ENCODE measurements at regions not wholly inside any gene's neighbourhood (a gene's known extent, or its start where the extent isn't known, plus 50 kb on each side); places are given as distances from the start of the nearest gene placed in this dataset.
"Not testable (repeated sequence)": the region's sequence is repeated elsewhere in the genome, so short reads cannot be mapped to it uniquely, and the experiment has no call there.

GRCh38 chr12:14032191-14032590, 50.8 kb upstream of the GRIN2B start:
- H3K4me1 Mint-ChIP-seq; POLR2A ChIA-PET; H3K27ac Mint-ChIP-seq; CTCF ChIA-PET; H3K27me3 Mint-ChIP-seq; H3K4me3 Mint-ChIP-seq; DNase-seq; H3K36me3 Mint-ChIP-seq (ENCODE audit: low read depth); H3K9me3 Mint-ChIP-seq: not testable (repeated sequence)

GRCh38 chr12:14043776-14044175, 62.4 kb upstream of the GRIN2B start:
- no peaks in the 10 kb centered on the region for H3K36me3 Mint-ChIP-seq (ENCODE audit: low read depth)
- POLR2A ChIA-PET = no interaction called here
- DNase-seq = no peak
- H3K4me3 Mint-ChIP-seq = no peak overlapping the region
- H3K4me1 Mint-ChIP-seq = no peaks in the 10 kb centered on the region
- H3K27ac Mint-ChIP-seq = no peak overlapping the region
- CTCF ChIA-PET = no interaction called here
- no peaks in the 10 kb centered on the region for H3K27me3 Mint-ChIP-seq
- no peaks in the 10 kb centered on the region for H3K9me3 Mint-ChIP-seq

- Mint-ChIP-seq H3K4me1 (no peaks in the 10 kb centered on the region), H3K27ac (no peak overlapping the region), H3K4me3 (no peak overlapping the region), H3K27me3 (no peaks in the 10 kb centered on the region), H3K36me3 (ENCODE audit: low read depth) (no peaks in the 10 kb centered on the region), H3K9me3 (no peaks in the 10 kb centered on the region)
- ChIA-PET CTCF (no interaction called here), POLR2A (no interaction called here)
- DNase-seq = no peak
These were observed 67.6 kb upstream of the GRIN2B start for GRCh38 chr12:14048941-14049545.

DNA sequence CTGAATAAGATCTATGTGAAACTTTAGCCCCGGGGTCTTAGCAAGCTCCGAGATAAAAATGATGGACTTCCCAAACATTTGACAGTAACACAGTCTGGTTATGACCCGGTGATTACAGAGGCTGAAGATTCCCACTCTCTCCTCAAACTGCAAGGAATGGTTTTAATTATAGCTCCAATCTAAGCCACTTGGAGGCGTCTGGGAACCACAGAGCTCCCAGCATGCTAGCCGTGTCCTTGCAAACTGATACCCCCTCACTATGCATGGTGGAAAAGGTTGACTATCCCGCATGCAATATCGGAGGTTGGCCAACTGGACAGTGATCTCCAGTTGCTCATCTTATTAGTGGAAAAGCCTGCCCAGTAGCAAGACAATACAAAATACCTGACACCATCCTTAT, 76.5 kb upstream of the GRIN2B start:
- POLR2A ChIA-PET = no interaction called here
- Mint-ChIP-seq H3K27ac (no peak overlapping the region), H3K27me3 (peaks cover 2% of the 10 kb centered on the region), H3K4me1 (no peaks in the 10 kb centered on the region), H3K9me3 (no peaks in the 10 kb centered on the region), H3K36me3 (ENCODE audit: low read depth) (no peaks in the 10 kb centered on the region), H3K4me3 (no peak overlapping the region)
- CTCF ChIA-PET = no interaction called here
- no peak for DNase-seq

DNA sequence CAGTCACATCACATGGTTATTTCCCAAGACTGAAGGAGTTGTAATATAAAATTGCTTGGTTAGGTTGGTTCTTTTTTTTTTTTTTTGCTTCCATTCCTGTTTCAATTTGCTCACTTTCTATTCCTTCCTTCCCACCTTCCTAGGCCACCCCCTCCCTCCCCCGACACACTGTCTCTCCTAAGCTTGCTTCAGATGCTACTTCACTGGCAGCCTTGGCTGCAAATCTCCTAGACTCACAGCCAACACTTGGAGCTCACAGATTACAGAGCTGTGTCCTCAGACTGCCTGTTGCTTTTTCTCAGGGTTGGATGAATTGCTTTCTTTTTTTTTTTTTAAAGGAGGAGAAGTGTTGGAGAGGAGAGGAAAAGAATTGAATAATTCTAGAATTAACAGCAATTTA, 77.3 kb upstream of the GRIN2B start:
- Mint-ChIP-seq H3K27me3 (peaks cover 2% of the 10 kb centered on the region), H3K9me3 (no peaks in the 10 kb centered on the region), H3K4me3 (no peak overlapping the region), H3K27ac (no peak overlapping the region), H3K4me1 (no peaks in the 10 kb centered on the region), H3K36me3 (ENCODE audit: low read depth) (no peaks in the 10 kb centered on the region)
- ChIA-PET CTCF (no interaction called here), POLR2A (no interaction called here)
- DNase-seq = no peak

DNA sequence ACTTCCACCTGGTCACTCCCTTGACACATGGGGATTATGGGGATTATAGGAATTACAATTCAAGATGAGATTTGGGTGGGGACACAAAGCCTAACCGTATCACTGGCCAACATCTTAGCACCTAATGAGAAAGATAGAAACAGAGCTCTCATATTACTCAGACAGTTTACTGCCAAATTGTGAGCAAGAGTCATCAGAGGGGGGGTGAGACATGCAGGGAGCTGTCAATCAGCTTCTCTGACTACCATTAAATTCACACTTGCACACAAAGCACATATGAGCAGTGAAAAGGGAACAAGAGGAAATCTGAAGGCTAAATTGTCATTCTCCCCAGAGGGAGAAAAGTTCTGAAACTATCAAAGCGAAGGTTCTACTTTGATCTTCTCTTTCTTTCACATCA, 78.1 kb upstream of the GRIN2B start:
- CTCF ChIA-PET = no interaction called here
- no peak for DNase-seq
- Mint-ChIP-seq H3K4me3 (no peak overlapping the region), H3K27me3 (peaks cover 2% of the 10 kb centered on the region), H3K9me3 (no peaks in the 10 kb centered on the region), H3K4me1 (no peaks in the 10 kb centered on the region), H3K36me3 (ENCODE audit: low read depth) (no peaks in the 10 kb centered on the region), H3K27ac (no peak overlapping the region)
- POLR2A ChIA-PET = no interaction called here

GRCh38 chr12:14065616-14066015, 84.2 kb upstream of the GRIN2B start:
- H3K27me3 Mint-ChIP-seq = no peaks in the 10 kb centered on the region
- H3K4me3 Mint-ChIP-seq = no peak overlapping the region
- POLR2A ChIA-PET = no interaction called here
- no peaks in the 10 kb centered on the region for H3K36me3 Mint-ChIP-seq (ENCODE audit: low read depth)
- H3K4me1 Mint-ChIP-seq = no peaks in the 10 kb centered on the region
- CTCF ChIA-PET = no interaction called here
- no peak overlapping the region for H3K27ac Mint-ChIP-seq
- no peaks in the 10 kb centered on the region for H3K9me3 Mint-ChIP-seq
- no peak for DNase-seq

- ChIA-PET CTCF (no interaction called here), POLR2A (no interaction called here)
- DNase-seq = no peak
- Mint-ChIP-seq H3K4me1 (no peaks in the 10 kb centered on the region), H3K36me3 (ENCODE audit: low read depth) (no peaks in the 10 kb centered on the region), H3K9me3 (no peaks in the 10 kb centered on the region), H3K27ac (no peak overlapping the region), H3K27me3 (no peaks in the 10 kb centered on the region), H3K4me3 (no peak overlapping the region)
These were observed 84.6 kb upstream of the GRIN2B start for GRCh38 chr12:14066021-14066420.

DNA sequence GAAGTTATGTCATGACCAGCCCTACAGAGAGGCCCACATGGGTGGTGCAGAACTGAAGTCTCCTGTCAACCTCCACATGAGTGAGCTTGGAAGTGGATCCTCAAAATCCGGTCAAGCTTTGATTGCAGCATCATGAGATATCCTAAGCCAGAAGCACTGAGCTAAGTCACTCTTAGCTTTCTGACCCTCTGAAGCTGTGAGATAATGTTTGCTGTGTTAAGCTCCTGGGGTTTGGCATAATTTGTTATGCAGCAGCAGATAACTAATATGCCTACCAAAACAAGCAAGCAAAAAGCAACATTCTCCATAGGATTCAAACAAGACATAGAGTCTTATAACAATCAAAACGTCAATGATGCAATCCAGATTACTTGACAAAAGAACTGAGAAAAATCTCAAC, 87.6 kb upstream of the GRIN2B start:
- no peak for DNase-seq
- Mint-ChIP-seq H3K4me3 (no peak overlapping the region), H3K36me3 (ENCODE audit: low read depth) (no peaks in the 10 kb centered on the region), H3K27me3 (no peaks in the 10 kb centered on the region), H3K9me3 (no peaks in the 10 kb centered on the region), H3K4me1 (no peaks in the 10 kb centered on the region), H3K27ac (no peak overlapping the region)
- CTCF ChIA-PET = interaction anchor here (1.1 kb wide), 1 partner anchor 98 kb away, joined by 3 read pairs; no protein-coding TSS in a partner anchor
- POLR2A ChIA-PET = no interaction called here

GRCh38 chr12:14071833-14072232, 90.4 kb upstream of the GRIN2B start:
- Mint-ChIP-seq H3K27ac (no peak overlapping the region), H3K27me3 (no peaks in the 10 kb centered on the region), H3K4me3 (no peak overlapping the region), H3K9me3 (peaks cover 1% of the 10 kb centered on the region), H3K4me1 (no peaks in the 10 kb centered on the region), H3K36me3 (ENCODE audit: low read depth) (no peaks in the 10 kb centered on the region)
- DNase-seq = no peak
- POLR2A ChIA-PET = no interaction called here
- CTCF ChIA-PET = no interaction called here

DNA sequence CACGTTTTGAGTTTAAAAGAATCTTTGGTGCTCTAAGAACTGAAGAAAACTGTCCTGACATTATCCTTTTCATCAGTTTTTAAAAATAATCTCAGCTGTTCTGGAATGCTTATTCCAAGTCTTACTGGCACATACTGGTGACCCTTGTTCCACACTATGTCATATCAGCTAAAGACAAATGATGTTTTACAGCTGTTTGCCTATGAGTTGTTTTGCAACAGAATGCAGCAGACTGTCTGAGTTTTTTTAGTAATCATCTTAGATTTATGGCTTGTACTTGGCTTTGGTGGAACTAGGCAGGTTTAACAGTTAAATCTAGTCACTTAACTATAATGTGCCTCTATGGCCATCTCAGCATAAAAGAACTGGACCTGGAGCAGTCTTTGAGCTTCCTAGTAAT, 91.6 kb upstream of the GRIN2B start:
- Mint-ChIP-seq H3K4me1 (no peaks in the 10 kb centered on the region), H3K27me3 (no peaks in the 10 kb centered on the region), H3K9me3 (peaks cover 4% of the 10 kb centered on the region), H3K4me3 (no peak overlapping the region), H3K27ac (no peak overlapping the region), H3K36me3 (ENCODE audit: low read depth) (no peaks in the 10 kb centered on the region)
- DNase-seq = no peak
- POLR2A ChIA-PET = no interaction called here
- CTCF ChIA-PET = no interaction called here

DNA sequence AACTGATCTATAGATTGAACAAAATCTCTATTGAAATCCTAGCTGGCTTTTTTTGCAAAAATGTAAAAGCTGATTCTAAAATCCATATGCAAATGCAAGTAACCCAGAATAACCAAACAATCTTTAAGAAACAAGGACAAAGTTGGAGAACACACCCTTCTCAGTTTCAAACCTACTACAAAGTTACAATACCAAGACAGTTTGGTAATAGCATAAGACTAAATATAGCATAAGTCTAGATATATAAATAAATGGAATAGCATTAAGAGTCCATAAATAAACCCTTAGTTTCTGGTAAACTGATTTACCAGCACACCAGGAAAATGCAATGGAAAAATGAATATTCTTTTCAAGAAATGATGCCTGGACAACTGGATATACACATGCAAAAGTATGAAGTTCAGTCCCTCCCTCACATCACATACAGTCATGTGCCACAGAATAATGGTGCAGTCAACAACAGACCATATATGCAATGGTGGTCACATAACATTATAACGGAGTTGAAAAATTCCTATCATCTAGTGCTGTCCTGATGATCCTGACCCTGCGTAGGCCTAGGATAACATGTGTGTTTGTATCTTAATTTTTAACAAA, 94.5 kb upstream of the GRIN2B start:
- no peaks in the 10 kb centered on the region for H3K27me3 Mint-ChIP-seq
- no peak for DNase-seq
- POLR2A ChIA-PET = no interaction called here
- H3K4me1 Mint-ChIP-seq = no peaks in the 10 kb centered on the region
- H3K27ac Mint-ChIP-seq = no peak overlapping the region
- H3K36me3 Mint-ChIP-seq (ENCODE audit: low read depth) = no peaks in the 10 kb centered on the region
- peaks cover 4% of the 10 kb centered on the region for H3K9me3 Mint-ChIP-seq
- no peak overlapping the region for H3K4me3 Mint-ChIP-seq
- CTCF ChIA-PET = no interaction called here

DNA sequence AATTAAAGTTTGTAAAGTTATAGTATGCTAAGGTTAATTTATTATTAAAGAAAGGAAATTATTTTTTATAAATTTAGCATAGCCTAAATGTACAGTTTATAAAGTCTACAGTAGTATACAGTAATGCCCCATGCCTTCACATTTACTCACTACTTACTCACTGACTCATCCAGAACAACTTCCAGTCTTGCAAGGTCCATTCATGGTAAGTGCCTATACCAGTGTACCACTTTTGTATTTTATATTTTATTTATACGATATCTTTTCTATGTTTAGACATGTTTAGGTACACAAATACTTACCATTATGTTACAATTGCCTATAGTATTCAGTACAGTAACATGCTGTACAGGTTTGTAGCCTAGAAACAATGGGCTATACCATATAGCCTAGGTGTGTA, 95.1 kb upstream of the GRIN2B start:
- DNase-seq = no peak
- CTCF ChIA-PET = no interaction called here

GRCh38 chr12:14086838-14087237, 105.4 kb upstream of the GRIN2B start:
- H3K27ac Mint-ChIP-seq = no peak overlapping the region

More for the DNA sequence above, 95.1 kb upstream of the GRIN2B start:
- Mint-ChIP-seq H3K27ac (no peak overlapping the region), H3K4me3 (no peak overlapping the region), H3K4me1 (no peaks in the 10 kb centered on the region), H3K9me3 (peaks cover 4% of the 10 kb centered on the region), H3K27me3 (no peaks in the 10 kb centered on the region), H3K36me3 (ENCODE audit: low read depth) (no peaks in the 10 kb centered on the region)
- POLR2A ChIA-PET = no interaction called here

More at GRCh38 chr12:14086838-14087237, 105.4 kb upstream of the GRIN2B start:
- Mint-ChIP-seq H3K27me3 (no peaks in the 10 kb centered on the region), H3K4me3 (no peak overlapping the region), H3K4me1 (no peaks in the 10 kb centered on the region), H3K36me3 (ENCODE audit: low read depth) (no peaks in the 10 kb centered on the region), H3K9me3 (no peaks in the 10 kb centered on the region)
- DNase-seq = no peak
- ChIA-PET CTCF (no interaction called here), POLR2A (no interaction called here)
